ENCODE measurements at regions not wholly inside any gene's neighbourhood (a gene's known extent, or its start where the extent isn't known, plus 50 kb on each side); places are given as distances from the start of the nearest gene placed in this dataset.
A peak's percentile ranks its signal among the peaks of the same experiment; 100 is the strongest.

GRCh38 chr15:96559631-96560030 is 229.1 kb downstream of the NR2F2 start:
- Mint-ChIP-seq H3K36me3 (no peaks in the 10 kb centered on the region), H3K27ac (no peak overlapping the region), H3K4me1 (no peaks in the 10 kb centered on the region), H3K9me3 (peaks cover 0 to 21% (median 4%) of the 10 kb centered on the region in 7 donors), H3K4me3 (no peak overlapping the region), H3K27me3 (no peaks in the 10 kb centered on the region)
- DNase-seq (no peak), ATAC-seq (ENCODE audit: low read depth in 2 of 2) (no peak)

GRCh38 chr15:96560246-96560895 is 229.9 kb downstream of the NR2F2 start:
- DNase-seq (no peak), ATAC-seq (ENCODE audit: low read depth in 2 of 2) (no peak)
- no peak overlapping the region for H3K27ac Mint-ChIP-seq
- no peak overlapping the region for H3K4me3 Mint-ChIP-seq
- no peaks in the 10 kb centered on the region for H3K27me3 Mint-ChIP-seq
- no peaks in the 10 kb centered on the region for H3K36me3 Mint-ChIP-seq
- peaks cover 0 to 18% (median 5%) of the 10 kb centered on the region in 7 donors for H3K9me3 Mint-ChIP-seq
- no peaks in the 10 kb centered on the region for H3K4me1 Mint-ChIP-seq

- no peak for ATAC-seq (ENCODE audit: low read depth in 2 of 2)
- Mint-ChIP-seq H3K4me1 (no peaks in the 10 kb centered on the region), H3K36me3 (no peaks in the 10 kb centered on the region), H3K27me3 (no peaks in the 10 kb centered on the region), H3K9me3 (peaks cover 0 to 18% (median 7%) of the 10 kb centered on the region in 7 donors), H3K27ac (no peak overlapping the region), H3K4me3 (no peak overlapping the region)
- DNase-seq: no peak
These were observed 231.1 kb downstream of the NR2F2 start for GRCh38 chr15:96561593-96561992.

GRCh38 chr15:96564546-96564945 is 234.0 kb downstream of the NR2F2 start:
- DNase-seq (no peak), ATAC-seq (ENCODE audit: low read depth in 2 of 2) (no peak)
- no peaks in the 10 kb centered on the region for H3K27me3 Mint-ChIP-seq
- no peak overlapping the region for H3K27ac Mint-ChIP-seq
- no peaks in the 10 kb centered on the region for H3K4me1 Mint-ChIP-seq
- H3K4me3 Mint-ChIP-seq: no peak overlapping the region
- H3K9me3 Mint-ChIP-seq: peaks cover 0 to 18% (median 6%) of the 10 kb centered on the region in 7 donors
- no peaks in the 10 kb centered on the region for H3K36me3 Mint-ChIP-seq

GRCh38 chr15:96565266-96565665 is 234.8 kb downstream of the NR2F2 start:
- Mint-ChIP-seq H3K4me3 (peak overlapping the region in 1 of 8 donors; percentile 17), H3K27ac (no peak overlapping the region), H3K4me1 (no peaks in the 10 kb centered on the region), H3K9me3 (peaks cover 0 to 19% (median 6%) of the 10 kb centered on the region in 7 donors), H3K36me3 (no peaks in the 10 kb centered on the region), H3K27me3 (no peaks in the 10 kb centered on the region)
- ATAC-seq (ENCODE audit: low read depth in 2 of 2) (no peak), DNase-seq (no peak)

- DNase-seq (no peak), ATAC-seq (ENCODE audit: low read depth in 2 of 2) (no peak)
- Mint-ChIP-seq H3K36me3 (no peaks in the 10 kb centered on the region), H3K4me1 (no peaks in the 10 kb centered on the region), H3K4me3 (no peak overlapping the region), H3K9me3 (peaks cover 0 to 5% (median 3%) of the 10 kb centered on the region in 7 donors), H3K27ac (no peak overlapping the region), H3K27me3 (no peaks in the 10 kb centered on the region)
These were observed 244.3 kb downstream of the NR2F2 start for GRCh38 chr15:96574782-96575181.

GRCh38 chr15:96576596-96576995 is 246.1 kb downstream of the NR2F2 start:
- no peak overlapping the region for H3K4me3 Mint-ChIP-seq
- peaks cover 0 to 5% (median 3%) of the 10 kb centered on the region in 7 donors for H3K9me3 Mint-ChIP-seq
- no peaks in the 10 kb centered on the region for H3K27me3 Mint-ChIP-seq
- no peaks in the 10 kb centered on the region for H3K4me1 Mint-ChIP-seq
- ATAC-seq (ENCODE audit: low read depth in 2 of 2): no peak
- DNase-seq: no peak
- H3K27ac Mint-ChIP-seq: no peak overlapping the region
- no peaks in the 10 kb centered on the region for H3K36me3 Mint-ChIP-seq

GRCh38 chr15:96578393-96578792 is 247.9 kb downstream of the NR2F2 start:
- ATAC-seq (ENCODE audit: low read depth in 2 of 2): no peak
- no peaks in the 10 kb centered on the region for H3K36me3 Mint-ChIP-seq
- no peak overlapping the region for H3K27ac Mint-ChIP-seq
- H3K4me3 Mint-ChIP-seq: no peak overlapping the region
- H3K27me3 Mint-ChIP-seq: no peaks in the 10 kb centered on the region
- H3K4me1 Mint-ChIP-seq: no peaks in the 10 kb centered on the region
- peaks cover 0 to 3% (median 0%) of the 10 kb centered on the region in 7 donors for H3K9me3 Mint-ChIP-seq
- DNase-seq: no peak

GRCh38 chr15:96581371-96581770 is 250.9 kb downstream of the NR2F2 start:
- Mint-ChIP-seq H3K4me3 (no peak overlapping the region), H3K27ac (no peak overlapping the region), H3K27me3 (no peaks in the 10 kb centered on the region), H3K9me3 (peaks cover 0 to 4% (median 1%) of the 10 kb centered on the region in 7 donors), H3K36me3 (no peaks in the 10 kb centered on the region), H3K4me1 (no peaks in the 10 kb centered on the region)
- DNase-seq: no peak
- no peak for ATAC-seq (ENCODE audit: low read depth in 2 of 2)

- Mint-ChIP-seq H3K36me3 (no peaks in the 10 kb centered on the region), H3K4me3 (no peak overlapping the region), H3K4me1 (no peaks in the 10 kb centered on the region), H3K9me3 (peaks cover 0 to 5% (median 2%) of the 10 kb centered on the region in 7 donors), H3K27ac (no peak overlapping the region), H3K27me3 (peaks cover 0 to 4% (median 0%) of the 10 kb centered on the region in 3 donors)
- no peak for DNase-seq
- ATAC-seq (ENCODE audit: low read depth in 2 of 2): no peak
These were observed 252.0 kb downstream of the NR2F2 start for GRCh38 chr15:96582473-96582872.

- no peak overlapping the region for H3K27ac Mint-ChIP-seq
- no peak for DNase-seq
- no peaks in the 10 kb centered on the region for H3K36me3 Mint-ChIP-seq
- no peak overlapping the region for H3K4me3 Mint-ChIP-seq
- H3K9me3 Mint-ChIP-seq: peaks cover 0 to 5% (median 2%) of the 10 kb centered on the region in 7 donors
- no peak for ATAC-seq (ENCODE audit: low read depth in 2 of 2)
- H3K4me1 Mint-ChIP-seq: no peaks in the 10 kb centered on the region
- peaks cover 0 to 4% (median 0%) of the 10 kb centered on the region in 3 donors for H3K27me3 Mint-ChIP-seq
These were observed 253.2 kb downstream of the NR2F2 start for GRCh38 chr15:96583671-96584070.

GRCh38 chr15:96585484-96586386 is 255.2 kb downstream of the NR2F2 start:
- ATAC-seq (ENCODE audit: low read depth in 2 of 2): no peak
- Mint-ChIP-seq H3K9me3 (peaks cover 0 to 5% (median 2%) of the 10 kb centered on the region in 7 donors), H3K4me1 (no peaks in the 10 kb centered on the region)

GRCh38 chr15:96586901-96587300 is 256.4 kb downstream of the NR2F2 start:
- H3K9me3 Mint-ChIP-seq: peaks cover 0 to 5% (median 2%) of the 10 kb centered on the region in 7 donors
- no peaks in the 10 kb centered on the region for H3K4me1 Mint-ChIP-seq
- H3K36me3 Mint-ChIP-seq: no peaks in the 10 kb centered on the region
- peaks cover 0 to 6% (median 0%) of the 10 kb centered on the region in 3 donors for H3K27me3 Mint-ChIP-seq
- ATAC-seq (ENCODE audit: low read depth in 2 of 2) (no peak), DNase-seq (no peak)
- H3K27ac Mint-ChIP-seq: no peak overlapping the region
- H3K4me3 Mint-ChIP-seq: no peak overlapping the region

More at GRCh38 chr15:96585484-96586386, 255.2 kb downstream of the NR2F2 start:
- Mint-ChIP-seq H3K27ac (no peak overlapping the region), H3K36me3 (no peaks in the 10 kb centered on the region), H3K4me3 (no peak overlapping the region), H3K27me3 (peaks cover 0 to 4% (median 0%) of the 10 kb centered on the region in 3 donors)
- DNase-seq: no peak

GRCh38 chr15:96589864-96590263 is 259.4 kb downstream of the NR2F2 start:
- H3K4me3 Mint-ChIP-seq: no peak overlapping the region
- H3K4me1 Mint-ChIP-seq: no peaks in the 10 kb centered on the region
- no peak overlapping the region for H3K27ac Mint-ChIP-seq
- peaks cover 0 to 5% (median 2%) of the 10 kb centered on the region in 7 donors for H3K9me3 Mint-ChIP-seq
- H3K27me3 Mint-ChIP-seq: peaks cover 0 to 9% (median 0%) of the 10 kb centered on the region in 3 donors
- no peaks in the 10 kb centered on the region for H3K36me3 Mint-ChIP-seq
- no peak for ATAC-seq (ENCODE audit: low read depth in 2 of 2)
- no peak for DNase-seq

Data from naive B cell (primary cell).